Mammary epithelial cell (primary cell): ENCODE measurements at regions not wholly inside any gene's neighbourhood (a gene's known extent, or its start where the extent isn't known, plus 50 kb on each side); places are given as distances from the start of the nearest gene placed in this dataset.
"Not testable (repeated sequence)": the region's sequence is repeated elsewhere in the genome, so short reads cannot be mapped to it uniquely, and the experiment has no call there.

Experiments
- EZH2 ChIP-seq: IDR thresholded peaks from 2 replicates; pipeline ENCODE4 v1.6.1; 2012; ENCODE audit warnings: low read length, inconsistent platforms, borderline replicate concordance
- TF ChIP-seq, protein P1 (sequence below), 2 donors: IDR thresholded peaks in 1 of 2; conservative IDR thresholded peaks in 1 of 2; 2 replicates each; pipeline ENCODE4 v1.5.1; 2011 to 2012; ENCODE audit warnings: inconsistent platforms in 2 of 2, low read length in 2 of 2, mild to moderate bottlenecking in 2 of 2, control low read depth in 1 of 2, low read depth in 1 of 2; ENCODE audit not compliant: insufficient read depth in 1 of 2; ENCODE audit errors: extremely low read depth in 1 of 2

DNA sequence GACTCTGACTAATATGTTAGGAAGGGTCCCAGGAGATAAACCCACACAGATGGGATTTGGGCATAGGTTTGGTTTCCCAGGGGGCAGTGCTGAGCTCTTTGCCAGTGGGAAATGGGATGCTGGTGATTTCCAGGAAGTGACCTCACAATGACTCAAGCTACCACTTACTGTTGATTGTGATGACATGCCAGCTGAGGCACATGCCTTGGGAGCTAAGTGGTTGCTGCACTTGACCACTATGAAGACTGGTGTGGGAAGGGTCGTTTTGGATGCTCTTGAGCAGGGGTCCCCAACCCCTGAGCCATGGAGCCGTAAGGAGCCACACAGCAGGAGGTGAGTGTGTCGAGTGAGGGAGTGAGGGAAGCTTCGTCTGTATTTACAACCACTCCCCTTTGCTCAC, 159.0 kb upstream of the CDK13 start:
- TF ChIP-seq, protein P1, sequence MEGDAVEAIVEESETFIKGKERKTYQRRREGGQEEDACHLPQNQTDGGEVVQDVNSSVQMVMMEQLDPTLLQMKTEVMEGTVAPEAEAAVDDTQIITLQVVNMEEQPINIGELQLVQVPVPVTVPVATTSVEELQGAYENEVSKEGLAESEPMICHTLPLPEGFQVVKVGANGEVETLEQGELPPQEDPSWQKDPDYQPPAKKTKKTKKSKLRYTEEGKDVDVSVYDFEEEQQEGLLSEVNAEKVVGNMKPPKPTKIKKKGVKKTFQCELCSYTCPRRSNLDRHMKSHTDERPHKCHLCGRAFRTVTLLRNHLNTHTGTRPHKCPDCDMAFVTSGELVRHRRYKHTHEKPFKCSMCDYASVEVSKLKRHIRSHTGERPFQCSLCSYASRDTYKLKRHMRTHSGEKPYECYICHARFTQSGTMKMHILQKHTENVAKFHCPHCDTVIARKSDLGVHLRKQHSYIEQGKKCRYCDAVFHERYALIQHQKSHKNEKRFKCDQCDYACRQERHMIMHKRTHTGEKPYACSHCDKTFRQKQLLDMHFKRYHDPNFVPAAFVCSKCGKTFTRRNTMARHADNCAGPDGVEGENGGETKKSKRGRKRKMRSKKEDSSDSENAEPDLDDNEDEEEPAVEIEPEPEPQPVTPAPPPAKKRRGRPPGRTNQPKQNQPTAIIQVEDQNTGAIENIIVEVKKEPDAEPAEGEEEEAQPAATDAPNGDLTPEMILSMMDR (conservative IDR thresholded peaks at IDR 0.05 in 1 of 2, IDR thresholded peaks at IDR 0.05 in 1 of 2; ENCODE audit: extremely low read depth in 1 of 2, insufficient read depth in 1 of 2, low read depth in 1 of 2, low read length in 2 of 2): not testable (repeated sequence)
- not testable (repeated sequence) for TF ChIP-seq EZH2
